ENCODE measurements at regions not wholly inside any gene's neighbourhood (a gene's known extent, or its start where the extent isn't known, plus 50 kb on each side); places are given as distances from the start of the nearest gene placed in this dataset.

DNA sequence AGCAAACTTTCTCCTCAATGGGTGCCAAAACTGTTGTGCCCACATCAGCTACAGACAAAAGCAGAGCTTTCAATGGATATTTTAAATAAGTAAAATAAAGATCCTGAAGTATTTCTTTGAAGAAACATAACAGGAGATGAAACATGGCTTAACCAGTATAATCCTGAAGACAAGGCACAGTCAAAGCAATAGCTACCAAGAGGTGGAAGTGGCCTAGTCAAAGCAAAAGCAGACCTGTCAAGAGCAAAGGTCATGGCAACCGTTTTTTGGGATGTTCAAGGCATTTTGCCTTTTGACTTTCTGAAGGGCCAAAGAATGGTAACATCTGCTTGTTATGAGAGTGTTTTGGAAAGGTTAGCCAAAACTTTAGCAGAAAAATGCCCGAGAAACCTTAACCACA is 77.9 kb downstream of the ANXA1 start:
- no peak for TF ChIP-seq CTCF (IDR thresholded peaks at IDR 0.05; ENCODE audit: extremely low read depth in 1 of 2, insufficient read depth in 1 of 2, low read depth in 1 of 2, low read length in 2 of 2)
- TF ChIP-seq, protein P1, sequence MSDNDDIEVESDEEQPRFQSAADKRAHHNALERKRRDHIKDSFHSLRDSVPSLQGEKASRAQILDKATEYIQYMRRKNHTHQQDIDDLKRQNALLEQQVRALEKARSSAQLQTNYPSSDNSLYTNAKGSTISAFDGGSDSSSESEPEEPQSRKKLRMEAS (IDR thresholded peaks at IDR 0.05; ENCODE audit: insufficient read depth, insufficient read length) = no peak
- no peak for TF ChIP-seq EZH2 (IDR thresholded peaks at IDR 0.05; ENCODE audit: borderline replicate concordance, low read depth, low read length, severe bottlenecking)
- no peak for TF ChIP-seq JUN (IDR thresholded peaks at IDR 0.05; ENCODE audit: borderline replicate concordance, insufficient read depth, insufficient read length, low read depth)
- TF ChIP-seq MYC (IDR thresholded peaks at IDR 0.05; ENCODE audit: low read depth, low read length) = no peak

Measured in endothelial cell of umbilical vein (primary cell).